Ishikawa (cell line): ENCODE measurements at regions not wholly inside any gene's neighbourhood (a gene's known extent, or its start where the extent isn't known, plus 50 kb on each side); places are given as distances from the start of the nearest gene placed in this dataset.

Experiments used
- CEBPB ChIP-seq: IDR thresholded peaks from 2 replicates; pipeline ENCODE4 v1.6.1; 2012
- CREB1 ChIP-seq: IDR thresholded peaks from 2 replicates; pipeline ENCODE4 v1.6.1; 2012; ENCODE audit warnings: low read depth
- EGR1 ChIP-seq: IDR thresholded peaks from 2 replicates; pipeline ENCODE4 v1.6.1; 2012
- EP300 ChIP-seq: IDR thresholded peaks from 2 replicates; pipeline ENCODE4 v1.6.1; 2012; ENCODE audit warnings: borderline replicate concordance
- FOXM1 ChIP-seq: IDR thresholded peaks from 2 replicates; pipeline ENCODE4 v1.6.1; 2012; ENCODE audit warnings: low read depth, borderline replicate concordance
- MAX ChIP-seq: IDR thresholded peaks from 2 replicates; pipeline ENCODE4 v1.6.1; 2012
- NFIC ChIP-seq: IDR thresholded peaks from 2 replicates; pipeline ENCODE4 v1.6.1; 2012
- RAD21 ChIP-seq: IDR thresholded peaks from 2 replicates; pipeline ENCODE4 v1.6.1; 2012; ENCODE audit warnings: low read depth
- REST ChIP-seq: IDR thresholded peaks from 2 replicates; pipeline ENCODE4 v1.6.1; 2012; ENCODE audit warnings: low read depth, mild to moderate bottlenecking
- TAF1 ChIP-seq: IDR thresholded peaks from 2 replicates; pipeline ENCODE4 v1.6.1; 2012; ENCODE audit warnings: low read depth, mild to moderate bottlenecking
- TCF12 ChIP-seq: IDR thresholded peaks from 2 replicates; pipeline ENCODE4 v1.6.1; 2012; ENCODE audit warnings: low read depth
- TEAD4 ChIP-seq: IDR thresholded peaks from 2 replicates; pipeline ENCODE4 v1.6.1; 2012
- USF1 ChIP-seq: IDR thresholded peaks from 2 replicates; pipeline ENCODE4 v1.6.1; 2012
- YY1 ChIP-seq: IDR thresholded peaks from 2 replicates; pipeline ENCODE4 v1.6.1; 2012; ENCODE audit warnings: low read depth
- ZBTB7A ChIP-seq: IDR thresholded peaks from 2 replicates; pipeline ENCODE4 v1.6.1; 2012; ENCODE audit warnings: low read depth

- TF ChIP-seq CREB1 (no peak), REST (no peak), USF1 (no peak), EP300 (no peak), YY1 (no peak), CEBPB (no peak), FOXM1 (no peak), MAX (no peak), NFIC (no peak), TAF1 (no peak), ZBTB7A (no peak), RAD21 (no peak), TCF12 (no peak), EGR1 (no peak), TEAD4 (no peak)
These were observed 150.7 kb downstream of the SST start for GRCh38 chr3:187519428-187519890.

- no peak for TF ChIP-seq MAX
These were observed 150.4 kb downstream of the RTP4 start for GRCh38 chr3:187518616-187519015.

GRCh38 chr3:187518207-187518606, 150.0 kb downstream of the RTP4 start:
- TF ChIP-seq FOXM1 (no peak), TEAD4 (no peak), TAF1 (no peak), REST (no peak), EGR1 (no peak), CEBPB (no peak), RAD21 (no peak), CREB1 (no peak), TCF12 (no peak), MAX (no peak), USF1 (no peak)

GRCh38 chr3:187516446-187517185, 148.4 kb downstream of the RTP4 start:
- TF ChIP-seq FOXM1 = no peak
- no peak for TF ChIP-seq TEAD4
- TF ChIP-seq EP300 = no peak
- TF ChIP-seq REST = no peak
- TF ChIP-seq ZBTB7A = no peak
- no peak for TF ChIP-seq YY1
- TF ChIP-seq EGR1 = no peak
- TF ChIP-seq RAD21 = no peak
- TF ChIP-seq CEBPB = no peak
- no peak for TF ChIP-seq MAX
- TF ChIP-seq TCF12 = no peak
- TF ChIP-seq TAF1 = no peak
